ENCODE measurements at regions not wholly inside any gene's neighbourhood (a gene's known extent, or its start where the extent isn't known, plus 50 kb on each side); places are given as distances from the start of the nearest gene placed in this dataset.

GRCh38 chr5:91641730-91642350 lies 258.7 kb upstream of the ARRDC3 start:
- no peak overlapping the region for H3K27ac ChIP-seq
- TF ChIP-seq CTCF (IDR thresholded peaks at IDR 0.05) (peak; percentile 76), ZFX (IDR thresholded peaks at IDR 0.05; ENCODE audit: borderline replicate concordance) (no peak)

- H3K27ac ChIP-seq = no peak overlapping the region
- TF ChIP-seq ZFX (IDR thresholded peaks at IDR 0.05; ENCODE audit: borderline replicate concordance) (no peak), CTCF (IDR thresholded peaks at IDR 0.05) (no peak)
Observed at GRCh38 chr5:91639744-91640143, 256.6 kb upstream of the ARRDC3 start.

- H3K27ac ChIP-seq = no peak overlapping the region
- TF ChIP-seq ZFX (IDR thresholded peaks at IDR 0.05; ENCODE audit: borderline replicate concordance) (no peak), CTCF (IDR thresholded peaks at IDR 0.05) (no peak)
Observed at GRCh38 chr5:91638010-91638409, 254.9 kb upstream of the ARRDC3 start.

GRCh38 chr5:91635950-91636734 lies 253.0 kb upstream of the ARRDC3 start:
- TF ChIP-seq ZFX (IDR thresholded peaks at IDR 0.05; ENCODE audit: borderline replicate concordance) (no peak), CTCF (IDR thresholded peaks at IDR 0.05) (no peak)
- H3K27ac ChIP-seq = no peak overlapping the region

GRCh38 chr5:91632871-91633270 lies 249.8 kb upstream of the ARRDC3 start:
- H3K27ac ChIP-seq = no peak overlapping the region
- TF ChIP-seq CTCF (IDR thresholded peaks at IDR 0.05) (no peak), ZFX (IDR thresholded peaks at IDR 0.05; ENCODE audit: borderline replicate concordance) (no peak)

GRCh38 chr5:91611746-91612145 lies 228.6 kb upstream of the ARRDC3 start:
- no peak for TF ChIP-seq ZFX (IDR thresholded peaks at IDR 0.05; ENCODE audit: borderline replicate concordance)
- TF ChIP-seq CTCF (IDR thresholded peaks at IDR 0.05) = no peak
- H3K27ac ChIP-seq = no peak overlapping the region

- no peak overlapping the region for H3K27ac ChIP-seq
- TF ChIP-seq ZFX (IDR thresholded peaks at IDR 0.05; ENCODE audit: borderline replicate concordance) = no peak
- no peak for TF ChIP-seq CTCF (IDR thresholded peaks at IDR 0.05)
Observed at GRCh38 chr5:91607675-91608074, 224.6 kb upstream of the ARRDC3 start.
